NCI-H2107 (cell line): ENCODE measurements at regions not wholly inside any gene's neighbourhood (a gene's known extent, or its start where the extent isn't known, plus 50 kb on each side); places are given as distances from the start of the nearest gene placed in this dataset.

Experiments used
- DNase-seq: peaks from one replicate; lab custom pipeline; 2025; lab: John Stamatoyannopoulos, UW

DNA sequence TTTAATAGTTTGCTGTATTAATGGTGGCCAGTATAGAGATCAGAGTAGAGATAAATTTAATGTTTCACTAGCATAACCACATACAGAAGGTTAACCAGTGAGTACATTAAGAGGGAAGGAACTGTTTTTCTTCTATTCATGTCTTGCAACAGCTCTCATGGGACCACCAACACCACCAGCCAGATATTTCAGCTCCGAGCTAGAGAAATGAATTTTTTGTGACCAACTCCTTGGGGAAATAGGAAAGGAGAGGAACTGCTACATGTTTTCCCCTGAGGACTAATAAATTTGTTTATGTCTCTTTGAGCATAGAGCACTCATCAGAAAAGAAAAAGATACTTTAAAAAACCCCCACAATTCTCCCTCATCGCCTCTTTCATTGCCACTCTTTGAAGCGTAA lies 247.5 kb downstream of the MBNL1 start:
- no peak for DNase-seq

DNA sequence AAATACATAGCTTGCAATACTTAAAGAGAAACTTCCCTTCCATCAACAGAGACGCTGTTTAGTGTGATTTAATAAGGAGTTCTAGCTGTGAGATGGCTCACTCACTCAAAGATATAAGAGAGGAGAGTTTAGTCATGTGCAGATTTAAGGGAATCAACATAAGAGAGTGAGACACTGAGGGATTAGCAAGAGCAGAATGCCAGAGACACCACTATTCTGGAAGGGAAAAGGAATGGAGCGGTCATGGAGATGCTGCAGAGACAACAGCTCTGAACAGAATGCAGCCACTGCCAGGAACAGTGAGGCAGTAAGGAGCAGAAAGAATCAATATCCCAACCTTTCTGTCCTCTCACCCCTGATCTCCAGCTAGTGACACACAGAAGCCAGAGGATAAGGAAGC lies 248.8 kb downstream of the MBNL1 start:
- no peak for DNase-seq

DNA sequence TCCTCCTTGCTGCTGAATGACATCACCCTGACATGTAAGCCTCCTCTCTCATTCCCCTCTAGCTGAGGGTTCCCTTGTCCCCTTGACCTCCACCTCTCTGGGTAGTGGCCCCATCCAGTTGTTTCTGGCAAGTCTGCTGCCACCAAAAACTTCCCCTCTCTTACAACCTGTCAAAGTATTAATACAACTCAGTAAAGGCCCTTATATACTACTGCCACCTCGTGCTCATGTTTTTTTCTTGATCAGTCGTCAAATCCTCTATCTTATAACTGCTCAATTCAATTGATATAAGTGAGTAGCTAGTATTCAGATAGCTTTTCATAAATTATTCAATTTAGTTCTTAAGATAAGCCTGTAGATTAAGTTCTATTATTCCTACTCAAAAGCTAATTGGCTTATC lies 249.6 kb downstream of the MBNL1 start:
- DNase-seq, result no peak

GRCh38 chr3:152519376-152519775 lies 250.6 kb downstream of the MBNL1 start:
- DNase-seq, result no peak

DNA sequence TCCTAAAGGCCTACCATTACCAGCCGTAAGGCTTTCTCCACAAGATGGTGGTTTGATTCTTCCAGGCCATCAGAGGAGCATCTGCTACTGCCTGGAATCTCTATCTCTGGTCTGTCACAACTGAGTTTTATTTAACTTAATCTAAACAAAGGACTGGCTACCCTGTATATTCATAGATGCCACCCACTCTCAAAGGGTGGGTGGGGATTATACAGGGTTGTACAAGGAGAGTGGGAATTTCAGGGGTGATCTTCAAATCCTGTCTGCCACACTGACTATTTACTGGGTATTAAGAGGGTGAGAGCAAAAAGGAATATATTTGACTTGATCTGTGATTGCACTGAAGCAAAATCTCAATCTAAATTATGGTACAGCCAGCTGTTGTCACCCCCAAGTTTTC lies 253.3 kb downstream of the MBNL1 start:
- DNase-seq, result no peak

- DNase-seq, result peak; percentile 27
Observed at GRCh38 chr3:152524198-152525140, 255.7 kb downstream of the MBNL1 start.

DNA sequence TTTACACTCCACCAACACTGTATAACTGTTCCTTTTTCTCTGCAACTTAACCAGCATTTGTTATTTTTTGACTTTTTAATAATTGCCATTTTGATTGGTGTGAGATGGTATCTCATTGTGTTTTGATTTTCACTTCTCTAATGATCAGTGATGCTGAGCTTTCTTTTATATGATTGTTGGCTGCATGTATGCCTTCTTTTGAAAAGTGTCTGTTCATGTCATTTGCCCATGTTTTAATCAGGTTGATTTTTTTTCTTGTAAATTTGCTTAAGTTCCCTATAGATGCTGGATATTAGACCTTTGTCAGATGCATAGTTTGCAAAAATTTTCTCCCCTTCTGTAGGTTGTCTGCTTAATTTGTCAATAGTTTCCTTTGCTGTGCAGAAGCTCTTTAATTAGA lies 263.0 kb downstream of the MBNL1 start:
- no peak for DNase-seq

DNA sequence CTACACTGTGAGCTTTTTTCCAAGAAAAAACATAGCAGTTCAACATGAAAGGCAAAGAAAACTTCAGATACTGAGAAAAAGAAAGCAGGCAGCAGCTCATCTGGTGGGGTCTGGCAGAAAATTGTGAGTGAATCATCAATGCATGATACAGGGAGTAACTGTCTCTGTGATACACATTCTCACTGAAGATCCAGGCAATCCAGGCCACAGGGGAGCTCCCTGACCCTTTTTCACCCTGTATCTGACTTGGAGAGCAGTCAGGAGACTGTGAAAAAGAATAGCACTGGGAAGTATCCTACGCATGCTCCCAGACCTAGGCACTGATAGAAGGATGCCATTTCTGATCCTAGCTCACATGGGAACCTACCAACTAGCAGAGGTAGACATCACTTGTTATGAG lies 269.8 kb downstream of the MBNL1 start:
- no peak for DNase-seq

DNA sequence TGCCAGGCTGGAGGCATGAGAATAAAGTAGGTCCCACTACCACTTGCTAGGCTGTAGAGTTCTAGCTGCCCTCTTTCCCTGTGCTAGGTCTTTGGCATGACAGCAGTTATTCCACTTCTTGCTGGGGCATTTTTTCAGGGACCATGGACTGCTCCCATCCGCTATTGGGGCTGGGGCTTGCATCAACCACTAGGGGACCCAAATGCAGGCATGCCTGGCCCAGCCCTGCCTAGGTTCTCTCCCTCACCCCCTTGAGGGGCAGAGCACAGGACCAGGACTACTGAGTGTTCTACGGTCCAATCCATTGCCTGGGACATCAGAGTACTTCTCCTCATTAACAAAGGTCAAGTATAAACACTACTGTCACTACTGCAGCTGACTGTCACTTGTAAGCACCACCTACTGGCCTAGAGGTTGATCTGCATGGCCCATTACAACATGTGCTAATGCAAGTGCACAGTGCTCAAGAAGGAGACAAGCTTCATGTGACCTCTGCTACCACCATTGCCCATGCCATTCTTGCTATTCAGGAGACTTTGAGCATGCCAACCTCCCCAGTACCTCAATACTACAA lies 270.5 kb downstream of the MBNL1 start:
- DNase-seq, result no peak

GRCh38 chr3:152540120-152540519 lies 271.4 kb downstream of the MBNL1 start:
- DNase-seq, result no peak

GRCh38 chr3:152547153-152547552 lies 278.4 kb downstream of the MBNL1 start:
- no peak for DNase-seq

DNA sequence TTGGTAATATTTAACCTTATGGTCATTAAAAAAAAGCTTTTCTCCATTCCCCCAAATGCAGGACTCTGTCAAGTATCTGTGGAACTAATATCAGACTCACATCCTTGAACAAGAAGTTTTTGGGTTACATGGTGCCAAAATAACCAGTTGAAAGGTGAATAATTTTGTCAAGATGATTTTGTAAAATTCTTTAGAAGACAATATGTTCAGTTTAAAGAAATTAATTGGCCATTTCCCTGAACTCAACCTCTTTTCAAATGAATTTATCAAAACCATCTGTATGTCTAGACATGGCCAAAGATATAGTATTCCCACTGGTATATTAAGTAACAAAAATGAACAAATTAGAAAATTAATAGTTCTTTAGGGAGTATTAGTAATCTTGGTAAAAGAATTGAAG lies 280.5 kb downstream of the MBNL1 start:
- no peak for DNase-seq

DNA sequence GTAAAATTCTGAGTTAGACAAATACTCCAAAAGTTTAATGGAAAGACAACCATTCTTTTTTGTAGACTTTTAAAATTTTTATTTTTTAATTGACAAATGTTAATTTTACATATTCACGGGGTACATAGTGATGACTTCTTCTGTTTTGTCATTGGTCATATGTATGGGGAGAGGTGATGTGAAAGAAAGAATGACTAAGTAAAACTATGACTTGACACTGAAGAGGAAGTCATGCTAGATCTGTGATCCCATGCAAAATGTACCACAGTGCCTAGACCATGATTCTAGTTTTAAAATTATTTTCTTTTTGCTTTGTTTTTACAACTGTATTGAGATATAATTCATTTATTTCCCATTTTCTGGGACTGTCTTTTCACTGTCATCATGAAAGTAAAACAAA lies 281.6 kb downstream of the MBNL1 start:
- no peak for DNase-seq

DNA sequence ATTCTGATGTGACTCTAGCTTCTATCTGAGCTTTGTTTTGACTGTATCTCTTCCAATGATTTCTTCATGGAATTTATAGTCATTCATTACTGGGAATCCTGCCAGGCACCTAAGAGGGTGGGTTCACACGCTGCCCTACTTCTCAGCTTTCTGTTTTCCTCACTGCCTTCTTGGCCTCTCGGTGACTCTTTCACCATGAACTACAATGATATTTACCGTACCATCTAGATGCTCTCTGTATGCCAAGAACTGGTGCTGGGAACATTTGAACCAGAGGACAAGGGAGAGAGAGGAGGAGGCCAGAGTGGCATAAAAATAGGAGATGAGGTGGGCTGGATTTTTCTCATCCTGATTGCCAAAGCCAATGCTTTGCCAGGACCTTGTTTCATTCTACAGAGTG lies 280.0 kb upstream of the P2RY1 start:
- no peak for DNase-seq

DNA sequence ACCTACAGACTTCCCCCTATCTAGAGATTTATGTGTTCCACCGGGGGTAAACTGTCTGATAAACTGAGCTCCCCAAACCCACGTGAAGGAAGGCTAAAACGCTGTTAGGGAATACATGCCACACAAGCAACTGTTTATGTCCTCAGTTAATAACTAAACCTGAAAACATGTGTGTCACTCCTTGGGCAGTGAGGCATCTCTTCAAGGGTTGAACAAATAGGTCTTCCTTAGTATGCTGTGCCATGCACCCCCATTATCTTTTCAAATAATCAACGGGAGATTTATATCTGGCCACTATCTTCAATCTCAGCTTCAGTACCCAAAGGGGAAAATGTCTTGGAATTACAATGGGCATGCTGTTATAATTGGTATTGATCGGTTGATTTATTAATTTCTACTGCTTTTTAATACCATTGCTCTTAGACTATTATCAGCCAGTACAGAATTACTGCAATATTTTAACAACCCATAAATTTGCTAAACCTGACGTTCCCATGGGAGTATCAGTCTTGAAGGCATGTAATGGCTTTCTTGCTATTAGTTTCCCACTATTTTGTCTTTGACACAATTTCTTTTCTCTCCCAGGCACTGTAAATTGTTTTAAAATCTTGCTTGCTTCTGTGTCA lies 279.2 kb upstream of the P2RY1 start:
- DNase-seq, result no peak

GRCh38 chr3:152556731-152557254 lies 278.1 kb upstream of the P2RY1 start:
- no peak for DNase-seq

GRCh38 chr3:152557302-152557999 lies 277.5 kb upstream of the P2RY1 start:
- no peak for DNase-seq

- no peak for DNase-seq
Observed at GRCh38 chr3:152558386-152558785, 276.5 kb upstream of the P2RY1 start.

DNA sequence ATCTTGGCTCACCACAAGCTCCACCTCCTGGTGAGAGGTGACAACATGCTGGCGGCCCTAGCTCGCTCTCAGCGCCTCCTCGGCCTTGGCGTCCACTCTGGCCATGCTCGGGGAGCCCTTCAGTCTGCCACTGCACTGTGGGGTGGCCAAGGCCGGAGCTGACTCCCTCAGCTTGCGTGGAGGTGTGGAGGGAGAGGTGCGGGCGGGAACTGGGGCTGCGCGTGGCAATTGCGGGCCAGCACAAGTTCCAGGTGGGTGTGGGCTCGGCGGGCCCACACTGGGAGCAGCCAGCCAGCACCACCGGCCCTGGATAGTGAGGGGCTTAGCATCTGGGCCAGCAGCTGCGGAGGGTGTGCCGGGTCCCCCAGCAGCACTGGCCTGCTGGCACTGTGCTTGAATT lies 275.7 kb upstream of the P2RY1 start:
- no peak for DNase-seq

DNA sequence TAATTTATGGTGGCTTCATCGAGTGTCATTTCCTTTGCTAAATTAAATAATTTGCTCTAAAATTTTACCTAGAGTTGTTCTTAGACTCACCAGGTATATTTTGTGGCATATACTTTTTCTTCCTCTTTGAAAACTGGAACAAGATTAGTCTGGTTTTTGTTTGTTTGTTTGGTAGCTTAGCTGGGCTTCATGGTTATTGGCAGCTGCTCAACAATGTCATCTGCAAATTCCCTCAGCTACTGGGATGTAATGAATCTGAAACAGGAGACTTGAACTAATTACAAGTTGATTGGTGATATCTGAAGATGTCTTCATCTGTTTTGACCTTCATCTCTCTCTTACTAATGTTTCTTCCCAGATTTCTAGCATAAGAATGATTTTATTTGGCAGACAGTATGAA lies 270.5 kb upstream of the P2RY1 start:
- no peak for DNase-seq

GRCh38 chr3:152574461-152575079 lies 260.4 kb upstream of the P2RY1 start:
- no peak for DNase-seq

DNA sequence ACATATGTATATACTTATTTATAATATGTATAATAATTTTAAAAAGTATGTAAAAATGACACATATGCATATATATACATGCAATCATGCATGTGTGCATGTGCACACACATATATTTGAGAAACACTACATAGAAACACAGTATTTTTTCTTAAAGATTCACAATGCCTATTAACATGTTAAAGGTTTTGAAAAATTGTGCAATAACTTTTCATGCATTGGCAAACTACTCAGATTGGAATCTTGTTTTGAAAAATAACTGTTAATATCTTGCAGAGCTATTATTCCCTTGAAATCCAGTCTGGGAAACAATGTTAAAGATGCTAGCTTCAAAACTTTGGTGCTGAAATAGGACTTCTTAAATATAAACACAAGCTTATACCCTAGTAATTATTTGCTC lies 256.2 kb upstream of the P2RY1 start:
- no peak for DNase-seq
